Neural cell (in vitro differentiated cells): ENCODE measurements at regions not wholly inside any gene's neighbourhood (a gene's known extent, or its start where the extent isn't known, plus 50 kb on each side); places are given as distances from the start of the nearest gene placed in this dataset.

ENCODE experiments used
- EZH2 ChIP-seq: fragments of 200-600, 300-800 bp; shearing (Covaris generic), sonication (generic); IDR thresholded peaks from 2 replicates; pipeline ENCODE4 v1.6.1; 2014; ENCODE audit warnings: antibody characterized with exemption, low read length, borderline replicate concordance, mild to moderate bottlenecking; ENCODE audit not compliant: insufficient read depth, poor library complexity, severe bottlenecking
- POLR2AphosphoS5 ChIP-seq: IDR thresholded peaks from 2 replicates; pipeline ENCODE4 v1.6.1; 2012
- TF ChIP-seq, protein P1 (sequence below): fragments of 450-650 bp; IDR thresholded peaks from 2 replicates; pipeline ENCODE4 v1.5.1; 2014; ENCODE audit warnings: antibody characterized with exemption, mild to moderate bottlenecking, moderate library complexity; ENCODE audit not compliant: poor library complexity, severe bottlenecking

DNA sequence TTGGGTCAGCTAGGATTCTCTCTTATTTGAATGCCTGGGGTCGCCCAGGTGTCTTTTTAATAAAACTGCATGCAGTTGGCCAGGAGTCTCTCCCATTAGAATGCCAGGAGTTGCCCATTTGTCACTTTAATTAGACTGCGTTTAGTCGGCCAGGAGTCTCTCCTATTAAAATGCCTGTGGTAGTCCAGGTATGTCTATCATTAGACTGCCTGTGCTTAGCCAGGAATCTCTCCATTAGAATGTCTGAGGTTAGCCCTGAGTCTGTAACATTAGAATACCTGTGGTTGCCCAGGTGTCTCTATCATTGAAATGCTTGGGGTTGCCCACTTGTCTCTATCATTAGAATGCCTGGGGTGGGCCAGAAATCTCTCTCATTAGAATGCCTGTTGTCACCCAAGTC lies 1470.9 kb downstream of the UQCRFS1 start:
- TF ChIP-seq POLR2AphosphoS5: no peak
- TF ChIP-seq, protein P1, sequence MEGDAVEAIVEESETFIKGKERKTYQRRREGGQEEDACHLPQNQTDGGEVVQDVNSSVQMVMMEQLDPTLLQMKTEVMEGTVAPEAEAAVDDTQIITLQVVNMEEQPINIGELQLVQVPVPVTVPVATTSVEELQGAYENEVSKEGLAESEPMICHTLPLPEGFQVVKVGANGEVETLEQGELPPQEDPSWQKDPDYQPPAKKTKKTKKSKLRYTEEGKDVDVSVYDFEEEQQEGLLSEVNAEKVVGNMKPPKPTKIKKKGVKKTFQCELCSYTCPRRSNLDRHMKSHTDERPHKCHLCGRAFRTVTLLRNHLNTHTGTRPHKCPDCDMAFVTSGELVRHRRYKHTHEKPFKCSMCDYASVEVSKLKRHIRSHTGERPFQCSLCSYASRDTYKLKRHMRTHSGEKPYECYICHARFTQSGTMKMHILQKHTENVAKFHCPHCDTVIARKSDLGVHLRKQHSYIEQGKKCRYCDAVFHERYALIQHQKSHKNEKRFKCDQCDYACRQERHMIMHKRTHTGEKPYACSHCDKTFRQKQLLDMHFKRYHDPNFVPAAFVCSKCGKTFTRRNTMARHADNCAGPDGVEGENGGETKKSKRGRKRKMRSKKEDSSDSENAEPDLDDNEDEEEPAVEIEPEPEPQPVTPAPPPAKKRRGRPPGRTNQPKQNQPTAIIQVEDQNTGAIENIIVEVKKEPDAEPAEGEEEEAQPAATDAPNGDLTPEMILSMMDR: no peak
- TF ChIP-seq EZH2: no peak
